Stimulated activated CD4-positive, alpha-beta T cell treated with anti-CD3 and anti-CD28 coated beads, Interleukin-2, amount 100 ng/mL, for 24 hours (primary cell): ENCODE measurements at regions not wholly inside any gene's neighbourhood (a gene's known extent, or its start where the extent isn't known, plus 50 kb on each side); places are given as distances from the start of the nearest gene placed in this dataset.
"Not testable (repeated sequence)": the region's sequence is repeated elsewhere in the genome, so short reads cannot be mapped to it uniquely, and the experiment has no call there.

Experiments used
- DNase-seq, 2 donors: peaks; one replicate each; pipeline ENCODE4 v3.0.0-alpha.2; 2020

GRCh38 chr1:61579802-61580201 is 145.1 kb downstream of the TM2D1 start:
- DNase-seq, result no peak

GRCh38 chr1:61572046-61572445 is 152.9 kb downstream of the TM2D1 start:
- DNase-seq, result no peak

GRCh38 chr1:61570191-61570590 is 154.8 kb downstream of the TM2D1 start:
- DNase-seq, result no peak

GRCh38 chr1:61569303-61569621 is 155.7 kb downstream of the TM2D1 start:
- no peak for DNase-seq

GRCh38 chr1:61568460-61569302 is 156.3 kb downstream of the TM2D1 start:
- no peak for DNase-seq

- no peak for DNase-seq
Measured at GRCh38 chr1:61566177-61566576, 158.8 kb downstream of the TM2D1 start.

GRCh38 chr1:61563611-61564010 is 161.3 kb downstream of the TM2D1 start:
- no peak for DNase-seq

GRCh38 chr1:61561666-61562065 is 163.3 kb downstream of the TM2D1 start:
- DNase-seq, result no peak

- DNase-seq, result no peak
Measured at GRCh38 chr1:61560385-61560784, 164.6 kb downstream of the TM2D1 start.

- no peak for DNase-seq
Measured at GRCh38 chr1:61556631-61557030, 168.3 kb downstream of the TM2D1 start.

GRCh38 chr1:61552630-61553305 is 172.2 kb downstream of the TM2D1 start:
- no peak for DNase-seq

- DNase-seq, result peak in 1 of 2 donors; percentile 28
Measured at GRCh38 chr1:61547302-61547701, 177.6 kb downstream of the TM2D1 start.

GRCh38 chr1:61544870-61545269 is 180.1 kb downstream of the TM2D1 start:
- DNase-seq, result not testable (repeated sequence)

- DNase-seq, result not testable (repeated sequence)
Measured at GRCh38 chr1:61543498-61543897, 181.4 kb downstream of the TM2D1 start.

- no peak for DNase-seq
Measured at GRCh38 chr1:61539720-61540462, 185.1 kb downstream of the TM2D1 start.

GRCh38 chr1:61538228-61538627 is 186.7 kb downstream of the TM2D1 start:
- no peak for DNase-seq

GRCh38 chr1:61536174-61537108 is 188.5 kb downstream of the TM2D1 start:
- DNase-seq, result no peak

- no peak for DNase-seq
Measured at GRCh38 chr1:61534847-61535246, 190.1 kb downstream of the TM2D1 start.

GRCh38 chr1:61533546-61533945 is 191.4 kb downstream of the TM2D1 start:
- no peak for DNase-seq

- DNase-seq, result no peak
Measured at GRCh38 chr1:61531716-61532115, 193.2 kb downstream of the TM2D1 start.

GRCh38 chr1:61523893-61524605 is 200.9 kb downstream of the TM2D1 start:
- no peak for DNase-seq

GRCh38 chr1:61523229-61523628 is 201.7 kb downstream of the TM2D1 start:
- no peak for DNase-seq
